Lower leg skin (tissue), 3 donors: ENCODE measurements at regions not wholly inside any gene's neighbourhood (a gene's known extent, or its start where the extent isn't known, plus 50 kb on each side); places are given as distances from the start of the nearest gene placed in this dataset.

Experiments used
- POLR2A ChIP-seq, 2 donors: fragments of 450-650 bp; IDR thresholded peaks; one replicate each; pipeline ENCODE4 v1.6.1; 2016 to 2017; ENCODE audit warnings: antibody characterized with exemption in 2 of 2, mild to moderate bottlenecking in 1 of 2, moderate library complexity in 1 of 2
- TF ChIP-seq, protein P1 (sequence below), 3 donors: fragments of 450-650 bp; IDR thresholded peaks; one replicate each; pipeline ENCODE4 v1.5.1; 2016; ENCODE audit warnings: antibody characterized with exemption in 3 of 3, mild to moderate bottlenecking in 3 of 3, moderate library complexity in 2 of 3

DNA sequence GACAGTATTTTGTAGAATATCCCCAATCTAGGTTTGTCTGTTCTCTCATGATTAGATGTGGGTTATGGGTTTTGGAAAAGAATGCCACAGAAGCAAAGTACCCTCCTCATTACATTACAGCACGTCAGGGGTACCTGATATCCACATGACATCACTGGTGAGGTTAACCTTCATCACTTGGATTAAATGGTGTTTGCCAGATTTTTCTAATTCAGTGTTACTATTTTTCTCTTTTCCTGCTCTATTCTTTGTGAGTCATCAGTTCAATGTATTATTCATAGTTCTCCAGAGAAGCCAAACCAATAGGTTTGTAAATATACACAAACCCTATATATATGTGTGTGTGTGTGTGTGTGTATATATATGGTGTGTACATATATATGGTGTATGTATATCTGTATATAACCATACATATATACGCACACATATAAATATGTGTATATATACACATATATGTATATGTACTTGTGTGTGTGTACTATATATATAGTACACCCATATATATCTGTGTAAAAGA, 131.4 kb downstream of the LMNTD1 start:
- TF ChIP-seq, protein P1, sequence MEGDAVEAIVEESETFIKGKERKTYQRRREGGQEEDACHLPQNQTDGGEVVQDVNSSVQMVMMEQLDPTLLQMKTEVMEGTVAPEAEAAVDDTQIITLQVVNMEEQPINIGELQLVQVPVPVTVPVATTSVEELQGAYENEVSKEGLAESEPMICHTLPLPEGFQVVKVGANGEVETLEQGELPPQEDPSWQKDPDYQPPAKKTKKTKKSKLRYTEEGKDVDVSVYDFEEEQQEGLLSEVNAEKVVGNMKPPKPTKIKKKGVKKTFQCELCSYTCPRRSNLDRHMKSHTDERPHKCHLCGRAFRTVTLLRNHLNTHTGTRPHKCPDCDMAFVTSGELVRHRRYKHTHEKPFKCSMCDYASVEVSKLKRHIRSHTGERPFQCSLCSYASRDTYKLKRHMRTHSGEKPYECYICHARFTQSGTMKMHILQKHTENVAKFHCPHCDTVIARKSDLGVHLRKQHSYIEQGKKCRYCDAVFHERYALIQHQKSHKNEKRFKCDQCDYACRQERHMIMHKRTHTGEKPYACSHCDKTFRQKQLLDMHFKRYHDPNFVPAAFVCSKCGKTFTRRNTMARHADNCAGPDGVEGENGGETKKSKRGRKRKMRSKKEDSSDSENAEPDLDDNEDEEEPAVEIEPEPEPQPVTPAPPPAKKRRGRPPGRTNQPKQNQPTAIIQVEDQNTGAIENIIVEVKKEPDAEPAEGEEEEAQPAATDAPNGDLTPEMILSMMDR (IDR thresholded peaks at IDR 0.05): no peak
- no peak for TF ChIP-seq POLR2A (IDR thresholded peaks at IDR 0.05)
